Keratinocyte (primary cell): ENCODE measurements at regions not wholly inside any gene's neighbourhood (a gene's known extent, or its start where the extent isn't known, plus 50 kb on each side); places are given as distances from the start of the nearest gene placed in this dataset.

Experiments used
- EZH2 ChIP-seq: IDR thresholded peaks from one replicate; pipeline ENCODE4 v1.6.1; 2012; ENCODE audit warnings: inconsistent platforms, mild to moderate bottlenecking, low read length, moderate library complexity
- TF ChIP-seq, protein P1 (sequence below), 3 experiments: IDR thresholded peaks in 1 of 3; conservative IDR thresholded peaks in 1 of 3; optimal IDR thresholded peaks in 1 of 3; 2 replicates in 2 of 3; 3 replicates in 1 of 3; pipeline versions ENCODE3 to v1.5.1; 2011; ENCODE audit warnings: low read length in 3 of 3, mild to moderate bottlenecking in 3 of 3, moderate library complexity in 2 of 3, control low read depth in 1 of 3, inconsistent platforms in 1 of 3; ENCODE audit not compliant: insufficient read depth in 2 of 3; ENCODE audit errors: extremely low read depth in 1 of 3

DNA sequence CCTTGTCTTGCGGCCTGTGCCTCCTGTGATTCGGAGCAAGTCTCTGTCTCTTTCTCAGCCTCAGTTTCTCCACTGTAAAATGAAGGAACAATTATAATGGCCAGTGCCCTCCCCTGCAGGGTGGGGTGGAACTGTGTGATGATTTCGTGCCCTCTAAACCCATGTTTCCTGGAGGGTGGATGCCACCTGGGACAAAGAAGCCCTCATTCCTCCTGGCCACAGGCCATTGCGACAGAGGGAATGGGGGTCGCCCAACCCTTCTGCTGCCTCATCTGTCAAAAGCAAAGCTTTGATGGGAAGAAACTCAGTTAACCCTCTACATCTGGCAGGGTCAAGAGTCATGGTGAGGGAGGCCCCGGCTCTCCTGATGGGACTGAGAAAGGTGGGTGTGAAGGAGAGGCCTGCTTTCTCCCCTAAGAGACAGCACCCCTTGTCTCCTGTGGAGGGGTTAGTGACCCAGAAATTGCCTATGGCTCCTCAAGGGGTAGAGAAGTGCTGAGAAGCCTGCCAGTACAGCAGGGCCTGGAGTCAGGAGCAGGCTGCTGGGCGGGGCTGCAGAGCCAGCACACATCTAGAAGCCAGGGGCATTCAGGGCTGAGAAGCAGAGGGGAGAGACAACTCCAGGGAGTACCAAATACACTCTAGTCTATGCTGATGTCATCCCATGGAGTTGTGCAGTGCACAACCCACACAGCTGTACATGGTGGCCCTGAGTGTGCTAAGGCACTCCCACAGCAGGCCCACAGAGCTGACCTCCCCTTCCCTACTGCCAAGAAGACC lies 61.0 kb downstream of the PLXNA1 start:
- TF ChIP-seq, protein P1, sequence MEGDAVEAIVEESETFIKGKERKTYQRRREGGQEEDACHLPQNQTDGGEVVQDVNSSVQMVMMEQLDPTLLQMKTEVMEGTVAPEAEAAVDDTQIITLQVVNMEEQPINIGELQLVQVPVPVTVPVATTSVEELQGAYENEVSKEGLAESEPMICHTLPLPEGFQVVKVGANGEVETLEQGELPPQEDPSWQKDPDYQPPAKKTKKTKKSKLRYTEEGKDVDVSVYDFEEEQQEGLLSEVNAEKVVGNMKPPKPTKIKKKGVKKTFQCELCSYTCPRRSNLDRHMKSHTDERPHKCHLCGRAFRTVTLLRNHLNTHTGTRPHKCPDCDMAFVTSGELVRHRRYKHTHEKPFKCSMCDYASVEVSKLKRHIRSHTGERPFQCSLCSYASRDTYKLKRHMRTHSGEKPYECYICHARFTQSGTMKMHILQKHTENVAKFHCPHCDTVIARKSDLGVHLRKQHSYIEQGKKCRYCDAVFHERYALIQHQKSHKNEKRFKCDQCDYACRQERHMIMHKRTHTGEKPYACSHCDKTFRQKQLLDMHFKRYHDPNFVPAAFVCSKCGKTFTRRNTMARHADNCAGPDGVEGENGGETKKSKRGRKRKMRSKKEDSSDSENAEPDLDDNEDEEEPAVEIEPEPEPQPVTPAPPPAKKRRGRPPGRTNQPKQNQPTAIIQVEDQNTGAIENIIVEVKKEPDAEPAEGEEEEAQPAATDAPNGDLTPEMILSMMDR (optimal IDR thresholded peaks at IDR 0.05 in 1 of 3, IDR thresholded peaks at IDR 0.05 in 1 of 3, conservative IDR thresholded peaks at IDR 0.05 in 1 of 3; ENCODE audit: extremely low read depth in 1 of 3, insufficient read depth in 2 of 3, low read length in 3 of 3): no peak
- no peak for TF ChIP-seq EZH2
